CMK (cell line): ENCODE measurements at regions not wholly inside any gene's neighbourhood (a gene's known extent, or its start where the extent isn't known, plus 50 kb on each side); places are given as distances from the start of the nearest gene placed in this dataset.

Experiments used
- DNase-seq: peaks from one replicate; pipeline ENCODE4 v3.0.0-alpha.2; 2010; ENCODE audit warnings: low read depth

GRCh38 chr1:4532656-4533055 is 121.8 kb upstream of the AJAP1 start:
- no peak for DNase-seq

- no peak for DNase-seq
Observed at GRCh38 chr1:4546911-4547310, 107.5 kb upstream of the AJAP1 start.

GRCh38 chr1:4549930-4550329 is 104.5 kb upstream of the AJAP1 start:
- no peak for DNase-seq

- DNase-seq: no peak
Observed at GRCh38 chr1:4550941-4551340, 103.5 kb upstream of the AJAP1 start.

- DNase-seq: no peak
Observed at GRCh38 chr1:4551706-4552105, 102.7 kb upstream of the AJAP1 start.

GRCh38 chr1:4553761-4554160 is 100.6 kb upstream of the AJAP1 start:
- DNase-seq: no peak

GRCh38 chr1:4554271-4554865 is 100.0 kb upstream of the AJAP1 start:
- no peak for DNase-seq

GRCh38 chr1:4557949-4558348 is 96.5 kb upstream of the AJAP1 start:
- DNase-seq: no peak

- no peak for DNase-seq
Observed at GRCh38 chr1:4561205-4561604, 93.2 kb upstream of the AJAP1 start.

- no peak for DNase-seq
Observed at GRCh38 chr1:4562321-4562720, 92.1 kb upstream of the AJAP1 start.

GRCh38 chr1:4563586-4563985 is 90.8 kb upstream of the AJAP1 start:
- DNase-seq: no peak

GRCh38 chr1:4564051-4564450 is 90.4 kb upstream of the AJAP1 start:
- no peak for DNase-seq

- no peak for DNase-seq
Observed at GRCh38 chr1:4565166-4565565, 89.2 kb upstream of the AJAP1 start.

GRCh38 chr1:4565801-4566449 is 88.5 kb upstream of the AJAP1 start:
- DNase-seq: no peak

- no peak for DNase-seq
Observed at GRCh38 chr1:4571263-4571662, 83.1 kb upstream of the AJAP1 start.

- no peak for DNase-seq
Observed at GRCh38 chr1:4573526-4573925, 80.9 kb upstream of the AJAP1 start.

- no peak for DNase-seq
Observed at GRCh38 chr1:4581807-4582206, 72.6 kb upstream of the AJAP1 start.

- DNase-seq: no peak
Observed at GRCh38 chr1:4584449-4584848, 70.0 kb upstream of the AJAP1 start.

- no peak for DNase-seq
Observed at GRCh38 chr1:4585216-4585615, 69.2 kb upstream of the AJAP1 start.

- no peak for DNase-seq
Observed at GRCh38 chr1:4585705-4586104, 68.7 kb upstream of the AJAP1 start.

- no peak for DNase-seq
Observed at GRCh38 chr1:4586611-4587160, 67.7 kb upstream of the AJAP1 start.

- DNase-seq: no peak
Observed at GRCh38 chr1:4587721-4588120, 66.7 kb upstream of the AJAP1 start.

- no peak for DNase-seq
Observed at GRCh38 chr1:4590756-4591155, 63.7 kb upstream of the AJAP1 start.

- DNase-seq: no peak
Observed at GRCh38 chr1:4591926-4592325, 62.5 kb upstream of the AJAP1 start.
